ENCODE measurements at regions not wholly inside any gene's neighbourhood (a gene's known extent, or its start where the extent isn't known, plus 50 kb on each side); places are given as distances from the start of the nearest gene placed in this dataset.

GRCh38 chr1:30034627-30035521 lies 688.5 kb downstream of the MATN1 start:
- no peak for TF ChIP-seq CTCF (IDR thresholded peaks at IDR 0.05 in 2 of 3, conservative IDR thresholded peaks at IDR 0.05 in 1 of 3; ENCODE audit: borderline replicate concordance in 1 of 3, insufficient read depth in 1 of 3, low read depth in 2 of 3, low read length in 2 of 3)
- TF ChIP-seq ATF3 (IDR thresholded peaks at IDR 0.05): no peak
- no peak for TF ChIP-seq POLR2A (IDR thresholded peaks at IDR 0.05; ENCODE audit: borderline replicate concordance, extremely low read depth, insufficient read depth, insufficient read length)
- TF ChIP-seq EZH2 (IDR thresholded peaks at IDR 0.05): no peak
- no peak for TF ChIP-seq ZBTB33 (IDR thresholded peaks at IDR 0.05; ENCODE audit: extremely low read depth, insufficient replicate concordance, low read length)
- no peak for TF ChIP-seq YY1 (IDR thresholded peaks at IDR 0.05; ENCODE audit: extremely low read depth, insufficient replicate concordance, low read depth, low read length)
- no peak for TF ChIP-seq ZNF274 (IDR thresholded peaks at IDR 0.05; ENCODE audit: low read depth, low read length)

All from HCT116 (cell line).